Naive thymus-derived CD4-positive, alpha-beta T cell (primary cell): ENCODE measurements at regions not wholly inside any gene's neighbourhood (a gene's known extent, or its start where the extent isn't known, plus 50 kb on each side); places are given as distances from the start of the nearest gene placed in this dataset.
"Not testable (repeated sequence)": the region's sequence is repeated elsewhere in the genome, so short reads cannot be mapped to it uniquely, and the experiment has no call there.

Source experiments
- ATAC-seq: fragments of 150-1000 bp; cut with Tn5 transposase; 2 replicates; pipeline ENCODE4 v1.10.0; 2021; ENCODE audit warnings: mild to moderate bottlenecking, moderate library complexity
- CTCF ChIA-PET: fragments of 350-600 bp; sonication (Branson Sonifier 250); formaldehyde crosslinking; loops from one replicate; lab custom pipeline; 2021; ENCODE audit warnings: antibody characterized with exemption; lab: Charles Lee
- POLR2A ChIA-PET: fragments of 350-600 bp; sonication (Branson Sonifier 250); formaldehyde crosslinking; loops from one replicate; lab custom pipeline; 2021; ENCODE audit warnings: antibody characterized with exemption, inconsistent platforms; lab: Charles Lee
- DNase-seq, 9 donors: peaks; one replicate each; pipeline versions ENCODE4 v3.0.0 to v3.0.0-alpha.2; 2020 to 2022; ENCODE audit warnings: mixed read lengths in 1 of 9
- H3K27ac ChIP-seq: one replicate; pipeline ENCODE4 v1.7.0; 2013; ENCODE audit warnings: mild to moderate bottlenecking, low read depth, low read length, moderate library complexity
- H3K27me3 ChIP-seq, 2 donors: one replicate each; pipeline ENCODE4 v1.7.0; 2013; ENCODE audit warnings: low read length in 2 of 2, mild to moderate bottlenecking in 2 of 2, moderate library complexity in 2 of 2; ENCODE audit not compliant: control insufficient read depth in 2 of 2, insufficient read depth in 2 of 2
- H3K36me3 ChIP-seq, 3 experiments: 1 replicate in 2 of 3; 2 replicates in 1 of 3; pipeline ENCODE4 v1.7.0; 2013; ENCODE audit warnings: low read length in 3 of 3, mild to moderate bottlenecking in 3 of 3, moderate library complexity in 1 of 3; ENCODE audit not compliant: insufficient read depth in 3 of 3, control insufficient read depth in 2 of 3
- H3K4me1 ChIP-seq, 2 donors: one replicate each; pipeline ENCODE4 v1.7.0; 2013; ENCODE audit warnings: low read length in 2 of 2, mild to moderate bottlenecking in 2 of 2, moderate library complexity in 1 of 2; ENCODE audit not compliant: control insufficient read depth in 2 of 2, insufficient read depth in 2 of 2
- H3K4me3 ChIP-seq: 2 replicates; pipeline ENCODE4 v1.7.0; 2013; ENCODE audit warnings: mild to moderate bottlenecking, low read length
- H3K9me3 ChIP-seq, 3 experiments: 1 replicate in 2 of 3; 2 replicates in 1 of 3; pipeline ENCODE4 v1.7.0; 2013; ENCODE audit warnings: low read length in 3 of 3; ENCODE audit not compliant: control insufficient read depth in 2 of 3
- H3K27ac Mint-ChIP-seq, 9 donors: one replicate each; pipeline ENCODE4 v1.8.0; 2020 to 2022; ENCODE audit warnings: mixed read lengths in 9 of 9, mild to moderate bottlenecking in 8 of 9, moderate library complexity in 5 of 9, inconsistent platforms in 2 of 9
- H3K27me3 Mint-ChIP-seq, 5 donors: one replicate each; pipeline ENCODE4 v1.8.0; 2021 to 2022; ENCODE audit warnings: mixed read lengths in 5 of 5, mild to moderate bottlenecking in 1 of 5
- H3K36me3 Mint-ChIP-seq, 5 donors: one replicate each; pipeline ENCODE4 v1.8.0; 2020 to 2022; ENCODE audit warnings: mixed read lengths in 5 of 5, mild to moderate bottlenecking in 3 of 5, inconsistent platforms in 1 of 5
- H3K4me1 Mint-ChIP-seq, 7 donors: one replicate each; pipeline ENCODE4 v1.8.0; 2020 to 2022; ENCODE audit warnings: mixed read lengths in 7 of 7, mild to moderate bottlenecking in 3 of 7, inconsistent platforms in 1 of 7
- H3K4me3 Mint-ChIP-seq, 10 donors: one replicate each; pipeline ENCODE4 v1.8.0; 2020 to 2022; ENCODE audit warnings: mild to moderate bottlenecking in 10 of 10, mixed read lengths in 10 of 10, moderate library complexity in 6 of 10, inconsistent platforms in 2 of 10
- H3K9me3 Mint-ChIP-seq, 11 donors: one replicate each; pipeline ENCODE4 v1.8.0; 2020 to 2022; ENCODE audit warnings: mixed read lengths in 11 of 11, mild to moderate bottlenecking in 4 of 11, inconsistent platforms in 1 of 11, moderate library complexity in 1 of 11
- intact Hi-C, 2 donors: fragments of 100-400 bp; cut with micrococcal nuclease; formaldehyde crosslinking; loops; one replicate each; pipeline ENCODE4 v1.15.1; 2023

GRCh38 chrX:84737471-84737871 is 235.2 kb upstream of the HDX start:
- no peak overlapping the region for H3K4me3 Mint-ChIP-seq
- H3K9me3 Mint-ChIP-seq, result no peaks in the 10 kb centered on the region
- DNase-seq (no peak), ATAC-seq (no peak)
- peaks cover 0 to 8% (median 0%) of the 10 kb centered on the region in 5 donors for H3K27me3 Mint-ChIP-seq
- H3K36me3 Mint-ChIP-seq, result no peaks in the 10 kb centered on the region
- POLR2A ChIA-PET, result no interaction called here
- intact Hi-C loops, result no loop called here
- H3K4me1 Mint-ChIP-seq, result no peaks in the 10 kb centered on the region
- Histone ChIP-seq H3K9me3 (no peaks in the 10 kb centered on the region), H3K27me3 (no peaks in the 10 kb centered on the region), H3K36me3 (no peaks in the 10 kb centered on the region), H3K4me1 (no peaks in the 10 kb centered on the region), H3K4me3 (no peak overlapping the region), H3K27ac (no peak overlapping the region)
- CTCF ChIA-PET, result no interaction called here
- no peak overlapping the region for H3K27ac Mint-ChIP-seq

- H3K9me3 ChIP-seq, result no peaks in the 10 kb centered on the region
- ChIA-PET CTCF (no interaction called here), POLR2A (no interaction called here)
- ATAC-seq (no peak), DNase-seq (no peak)
- Mint-ChIP-seq H3K4me1 (no peaks in the 10 kb centered on the region), H3K27ac (no peak overlapping the region), H3K36me3 (no peaks in the 10 kb centered on the region), H3K4me3 (no peak overlapping the region), H3K9me3 (no peaks in the 10 kb centered on the region), H3K27me3 (peaks cover 0 to 6% (median 0%) of the 10 kb centered on the region in 5 donors)
- intact Hi-C loops, result no loop called here
- no peaks in the 10 kb centered on the region for H3K4me1 ChIP-seq
- H3K27ac ChIP-seq, result no peak overlapping the region
- no peak overlapping the region for H3K4me3 ChIP-seq
- no peaks in the 10 kb centered on the region for H3K36me3 ChIP-seq
- no peaks in the 10 kb centered on the region for H3K27me3 ChIP-seq
These were observed 245.3 kb upstream of the HDX start for GRCh38 chrX:84747516-84747915.

DNA sequence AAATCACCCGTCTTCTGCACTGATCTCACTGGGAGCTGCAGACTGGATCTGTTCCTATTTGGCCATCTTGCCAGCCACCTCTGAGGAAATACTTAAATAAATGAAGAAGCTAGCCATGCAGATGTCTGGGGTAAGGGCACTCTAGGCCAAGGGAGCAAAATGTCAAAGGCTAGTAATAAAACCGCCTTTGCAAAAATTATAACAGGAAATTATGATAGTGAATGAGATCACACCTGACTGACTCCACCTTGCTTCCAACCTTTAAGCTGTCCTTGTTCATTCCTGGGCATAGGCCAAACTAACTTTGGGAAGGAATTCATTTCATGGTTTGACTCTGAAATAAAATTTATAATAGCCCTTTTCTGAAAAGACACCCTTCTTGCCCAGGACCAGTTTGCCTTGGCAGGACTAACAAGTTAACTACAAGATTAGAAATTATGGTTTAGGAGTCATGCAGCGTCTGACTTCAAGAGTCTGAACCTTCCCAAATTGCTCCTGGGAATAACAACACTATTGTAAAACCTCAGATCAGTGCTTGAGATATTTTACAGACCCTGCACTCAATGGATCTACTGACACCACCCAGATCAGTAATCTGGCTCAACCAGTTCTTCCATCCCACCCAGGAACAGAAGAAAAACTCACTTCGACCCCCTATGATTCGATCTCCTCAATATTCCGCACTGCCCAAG is 246.9 kb upstream of the HDX start:
- Mint-ChIP-seq H3K27ac (no peak overlapping the region), H3K36me3 (no peaks in the 10 kb centered on the region), H3K4me1 (no peaks in the 10 kb centered on the region), H3K27me3 (peaks cover 0 to 6% (median 0%) of the 10 kb centered on the region in 5 donors), H3K9me3 (no peaks in the 10 kb centered on the region), H3K4me3 (no peak overlapping the region)
- ATAC-seq (no peak), DNase-seq (no peak)
- Histone ChIP-seq H3K27ac (no peak overlapping the region), H3K27me3 (no peaks in the 10 kb centered on the region), H3K36me3 (no peaks in the 10 kb centered on the region), H3K4me3 (no peak overlapping the region), H3K4me1 (no peaks in the 10 kb centered on the region), H3K9me3 (no peaks in the 10 kb centered on the region)
- POLR2A ChIA-PET, result no interaction called here
- CTCF ChIA-PET, result no interaction called here
- intact Hi-C loops, result no loop called here

GRCh38 chrX:84760560-84760959 is 243.1 kb upstream of the APOOL start:
- no peaks in the 10 kb centered on the region for H3K27me3 Mint-ChIP-seq
- Histone ChIP-seq H3K4me3 (no peak overlapping the region), H3K27me3 (no peaks in the 10 kb centered on the region), H3K27ac (no peak overlapping the region), H3K4me1 (no peaks in the 10 kb centered on the region), H3K9me3 (no peaks in the 10 kb centered on the region), H3K36me3 (no peaks in the 10 kb centered on the region)
- intact Hi-C loops, result no loop called here
- no peaks in the 10 kb centered on the region for H3K4me1 Mint-ChIP-seq
- H3K4me3 Mint-ChIP-seq, result no peak overlapping the region
- ATAC-seq, result no peak
- CTCF ChIA-PET, result no interaction called here
- H3K36me3 Mint-ChIP-seq, result no peaks in the 10 kb centered on the region
- no peak overlapping the region for H3K27ac Mint-ChIP-seq
- POLR2A ChIA-PET, result no interaction called here
- DNase-seq, result no peak
- peaks cover 0 to 1% (median 0%) of the 10 kb centered on the region in 11 donors for H3K9me3 Mint-ChIP-seq

DNA sequence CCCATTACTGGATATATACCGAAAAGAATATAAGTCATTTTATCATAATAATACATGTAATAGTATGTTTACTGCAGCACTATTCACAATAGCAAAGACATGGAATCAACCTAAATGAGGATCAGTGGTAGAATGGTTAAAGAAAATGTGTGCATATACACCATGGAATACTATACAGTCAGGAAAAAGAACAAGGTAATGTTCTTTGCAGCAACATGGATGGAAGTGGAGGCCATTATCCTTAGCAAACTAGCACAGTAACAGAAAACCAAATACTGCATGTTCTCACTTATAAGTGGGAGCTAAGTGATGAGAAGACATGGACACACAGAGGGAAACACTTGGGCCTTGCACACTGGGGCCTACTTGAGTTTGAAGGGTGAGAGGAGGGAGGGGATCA is 207.4 kb upstream of the APOOL start:
- POLR2A ChIA-PET, result no interaction called here
- DNase-seq (no peak), ATAC-seq (no peak)

GRCh38 chrX:84830836-84831235 is 172.8 kb upstream of the APOOL start:
- DNase-seq (no peak), ATAC-seq (no peak)
- H3K36me3 ChIP-seq, result no peaks in the 10 kb centered on the region
- intact Hi-C loops, result no loop called here
- POLR2A ChIA-PET, result no interaction called here
- no peak overlapping the region for H3K4me3 Mint-ChIP-seq
- H3K36me3 Mint-ChIP-seq, result no peaks in the 10 kb centered on the region
- no peaks in the 10 kb centered on the region for H3K4me1 ChIP-seq
- H3K27me3 ChIP-seq, result no peaks in the 10 kb centered on the region
- no peaks in the 10 kb centered on the region for H3K9me3 ChIP-seq
- CTCF ChIA-PET, result no interaction called here
- H3K27ac Mint-ChIP-seq, result no peak overlapping the region
- H3K27me3 Mint-ChIP-seq, result no peaks in the 10 kb centered on the region
- H3K9me3 Mint-ChIP-seq, result peaks cover 0 to 14% (median 3%) of the 10 kb centered on the region in 11 donors
- H3K27ac ChIP-seq, result no peak overlapping the region
- H3K4me3 ChIP-seq, result no peak overlapping the region
- H3K4me1 Mint-ChIP-seq, result no peaks in the 10 kb centered on the region

More for the DNA sequence above, 207.4 kb upstream of the APOOL start:
- intact Hi-C loops, result no loop called here
- no peaks in the 10 kb centered on the region for H3K36me3 ChIP-seq
- no peaks in the 10 kb centered on the region for H3K9me3 ChIP-seq
- no peak overlapping the region for H3K27ac ChIP-seq
- peaks cover 0 to 10% (median 4%) of the 10 kb centered on the region in 11 donors for H3K9me3 Mint-ChIP-seq
- H3K36me3 Mint-ChIP-seq, result no peaks in the 10 kb centered on the region
- CTCF ChIA-PET, result no interaction called here
- no peaks in the 10 kb centered on the region for H3K27me3 ChIP-seq
- H3K4me1 Mint-ChIP-seq, result no peaks in the 10 kb centered on the region
- no peak overlapping the region for H3K27ac Mint-ChIP-seq
- no peak overlapping the region for H3K4me3 ChIP-seq
- H3K27me3 Mint-ChIP-seq, result no peaks in the 10 kb centered on the region
- no peaks in the 10 kb centered on the region for H3K4me1 ChIP-seq
- no peak overlapping the region for H3K4me3 Mint-ChIP-seq

- DNase-seq, H3K27me3 Mint-ChIP-seq, POLR2A ChIA-PET, CTCF ChIA-PET, H3K4me3 Mint-ChIP-seq, H3K27ac Mint-ChIP-seq, H3K4me3 ChIP-seq, H3K9me3 ChIP-seq, H3K27ac ChIP-seq, H3K4me1 ChIP-seq, H3K36me3 ChIP-seq, H3K4me1 Mint-ChIP-seq, ATAC-seq, H3K27me3 ChIP-seq, intact Hi-C loops, H3K36me3 Mint-ChIP-seq: not testable (repeated sequence)
- peaks cover 0 to 28% (median 5%) of the 10 kb centered on the region in 11 donors for H3K9me3 Mint-ChIP-seq
These were observed 157.1 kb upstream of the APOOL start for GRCh38 chrX:84846541-84846940.
